HL-60 (cell line): ENCODE measurements at regions not wholly inside any gene's neighbourhood (a gene's known extent, or its start where the extent isn't known, plus 50 kb on each side); places are given as distances from the start of the nearest gene placed in this dataset.

Experiments
- POLR2AphosphoS5 ChIP-seq: IDR thresholded peaks from 2 replicates; pipeline ENCODE4 v1.6.1; 2012; ENCODE audit warnings: low read depth
- SPI1 ChIP-seq: IDR thresholded peaks from 2 replicates; pipeline ENCODE4 v1.6.1; 2012; ENCODE audit warnings: low read depth, mild to moderate bottlenecking, borderline replicate concordance
- TF ChIP-seq, protein P1 (sequence below): IDR thresholded peaks from one replicate; pipeline ENCODE4 v1.5.1; 2011; ENCODE audit warnings: low read length, control low read depth, inconsistent platforms; ENCODE audit not compliant: insufficient read depth
- TF ChIP-seq, protein P2 (sequence below): IDR thresholded peaks from 2 replicates; pipeline ENCODE4 v1.6.1; 2012; ENCODE audit warnings: low read depth; ENCODE audit not compliant: insufficient replicate concordance

DNA sequence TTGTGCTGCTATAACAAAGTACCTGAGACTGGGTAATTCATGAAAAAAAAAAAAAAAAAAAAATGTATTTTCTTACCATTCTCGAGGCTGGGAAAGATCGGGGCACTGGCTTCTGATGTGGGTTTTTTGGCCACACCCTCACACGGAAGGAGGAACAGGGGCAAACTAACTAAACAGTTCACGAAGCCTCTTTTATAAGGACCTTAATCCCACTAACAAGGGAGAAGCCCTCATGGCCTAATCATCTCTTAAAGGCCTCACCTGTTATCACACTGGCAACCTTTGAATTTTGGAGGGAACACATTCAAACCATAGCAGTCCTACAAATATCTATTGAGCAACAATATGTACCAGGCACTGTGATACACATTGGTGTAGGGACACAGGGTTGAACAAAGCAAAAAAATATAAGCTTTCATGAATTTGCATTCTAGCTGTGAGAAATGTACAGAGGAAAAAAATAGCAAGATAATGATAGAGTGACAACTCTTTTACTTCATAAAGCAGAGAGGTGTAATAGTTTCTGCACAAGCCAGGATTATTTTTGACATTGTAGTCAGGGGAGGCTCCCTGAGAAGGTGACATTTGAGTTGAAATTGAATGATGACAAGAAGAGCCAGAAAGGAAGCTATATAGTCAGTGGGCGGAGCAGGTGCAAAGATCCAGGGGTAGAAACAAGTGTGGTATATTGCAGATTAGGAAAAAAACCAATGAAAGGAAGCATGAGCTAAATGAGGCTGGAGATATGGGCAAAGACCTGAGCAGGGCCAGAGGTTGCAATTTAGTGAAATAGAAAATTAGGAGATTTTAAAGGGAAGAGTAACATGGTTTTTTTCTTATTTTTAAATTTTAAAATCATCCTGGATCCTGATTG lies 68.1 kb upstream of the GRAMD2B start:
- TF ChIP-seq POLR2AphosphoS5: no peak
- TF ChIP-seq, protein P1, sequence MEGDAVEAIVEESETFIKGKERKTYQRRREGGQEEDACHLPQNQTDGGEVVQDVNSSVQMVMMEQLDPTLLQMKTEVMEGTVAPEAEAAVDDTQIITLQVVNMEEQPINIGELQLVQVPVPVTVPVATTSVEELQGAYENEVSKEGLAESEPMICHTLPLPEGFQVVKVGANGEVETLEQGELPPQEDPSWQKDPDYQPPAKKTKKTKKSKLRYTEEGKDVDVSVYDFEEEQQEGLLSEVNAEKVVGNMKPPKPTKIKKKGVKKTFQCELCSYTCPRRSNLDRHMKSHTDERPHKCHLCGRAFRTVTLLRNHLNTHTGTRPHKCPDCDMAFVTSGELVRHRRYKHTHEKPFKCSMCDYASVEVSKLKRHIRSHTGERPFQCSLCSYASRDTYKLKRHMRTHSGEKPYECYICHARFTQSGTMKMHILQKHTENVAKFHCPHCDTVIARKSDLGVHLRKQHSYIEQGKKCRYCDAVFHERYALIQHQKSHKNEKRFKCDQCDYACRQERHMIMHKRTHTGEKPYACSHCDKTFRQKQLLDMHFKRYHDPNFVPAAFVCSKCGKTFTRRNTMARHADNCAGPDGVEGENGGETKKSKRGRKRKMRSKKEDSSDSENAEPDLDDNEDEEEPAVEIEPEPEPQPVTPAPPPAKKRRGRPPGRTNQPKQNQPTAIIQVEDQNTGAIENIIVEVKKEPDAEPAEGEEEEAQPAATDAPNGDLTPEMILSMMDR: no peak
- no peak for TF ChIP-seq SPI1
- TF ChIP-seq, protein P2, sequence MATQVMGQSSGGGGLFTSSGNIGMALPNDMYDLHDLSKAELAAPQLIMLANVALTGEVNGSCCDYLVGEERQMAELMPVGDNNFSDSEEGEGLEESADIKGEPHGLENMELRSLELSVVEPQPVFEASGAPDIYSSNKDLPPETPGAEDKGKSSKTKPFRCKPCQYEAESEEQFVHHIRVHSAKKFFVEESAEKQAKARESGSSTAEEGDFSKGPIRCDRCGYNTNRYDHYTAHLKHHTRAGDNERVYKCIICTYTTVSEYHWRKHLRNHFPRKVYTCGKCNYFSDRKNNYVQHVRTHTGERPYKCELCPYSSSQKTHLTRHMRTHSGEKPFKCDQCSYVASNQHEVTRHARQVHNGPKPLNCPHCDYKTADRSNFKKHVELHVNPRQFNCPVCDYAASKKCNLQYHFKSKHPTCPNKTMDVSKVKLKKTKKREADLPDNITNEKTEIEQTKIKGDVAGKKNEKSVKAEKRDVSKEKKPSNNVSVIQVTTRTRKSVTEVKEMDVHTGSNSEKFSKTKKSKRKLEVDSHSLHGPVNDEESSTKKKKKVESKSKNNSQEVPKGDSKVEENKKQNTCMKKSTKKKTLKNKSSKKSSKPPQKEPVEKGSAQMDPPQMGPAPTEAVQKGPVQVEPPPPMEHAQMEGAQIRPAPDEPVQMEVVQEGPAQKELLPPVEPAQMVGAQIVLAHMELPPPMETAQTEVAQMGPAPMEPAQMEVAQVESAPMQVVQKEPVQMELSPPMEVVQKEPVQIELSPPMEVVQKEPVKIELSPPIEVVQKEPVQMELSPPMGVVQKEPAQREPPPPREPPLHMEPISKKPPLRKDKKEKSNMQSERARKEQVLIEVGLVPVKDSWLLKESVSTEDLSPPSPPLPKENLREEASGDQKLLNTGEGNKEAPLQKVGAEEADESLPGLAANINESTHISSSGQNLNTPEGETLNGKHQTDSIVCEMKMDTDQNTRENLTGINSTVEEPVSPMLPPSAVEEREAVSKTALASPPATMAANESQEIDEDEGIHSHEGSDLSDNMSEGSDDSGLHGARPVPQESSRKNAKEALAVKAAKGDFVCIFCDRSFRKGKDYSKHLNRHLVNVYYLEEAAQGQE: no peak
